ENCODE measurements at regions not wholly inside any gene's neighbourhood (a gene's known extent, or its start where the extent isn't known, plus 50 kb on each side); places are given as distances from the start of the nearest gene placed in this dataset.

- TF ChIP-seq POLR2A (IDR thresholded peaks at IDR 0.05; ENCODE audit: low read depth, low read length) (no peak), TAF1 (IDR thresholded peaks at IDR 0.05; ENCODE audit: borderline replicate concordance, low read depth, low read length) (no peak), POLR2AphosphoS5 (IDR thresholded peaks at IDR 0.05; ENCODE audit: low read depth, low read length) (no peak)
These were observed 191.7 kb upstream of the KRR1 start for GRCh38 chr12:75703131-75703530.

Measured in GM12892 (cell line).